Body of pancreas (tissue), 4 donors: ENCODE measurements at regions not wholly inside any gene's neighbourhood (a gene's known extent, or its start where the extent isn't known, plus 50 kb on each side); places are given as distances from the start of the nearest gene placed in this dataset.

Source experiments
- POLR2A ChIP-seq, 3 donors: fragments of 450-650 bp; IDR thresholded peaks; one replicate each; pipeline ENCODE4 v1.6.1; 2016; ENCODE audit warnings: antibody characterized with exemption in 3 of 3, mild to moderate bottlenecking in 2 of 3
- TF ChIP-seq, protein P1 (sequence below), 7 experiments: fragments of 450-650 bp in 4 of 7; fragments of 200-600 bp in 3 of 7; sonication (generic) in 3 of 7; IDR thresholded peaks; one replicate each; pipeline ENCODE4 v1.5.1; 2016 to 2019; ENCODE audit warnings: antibody characterized with exemption in 7 of 7

DNA sequence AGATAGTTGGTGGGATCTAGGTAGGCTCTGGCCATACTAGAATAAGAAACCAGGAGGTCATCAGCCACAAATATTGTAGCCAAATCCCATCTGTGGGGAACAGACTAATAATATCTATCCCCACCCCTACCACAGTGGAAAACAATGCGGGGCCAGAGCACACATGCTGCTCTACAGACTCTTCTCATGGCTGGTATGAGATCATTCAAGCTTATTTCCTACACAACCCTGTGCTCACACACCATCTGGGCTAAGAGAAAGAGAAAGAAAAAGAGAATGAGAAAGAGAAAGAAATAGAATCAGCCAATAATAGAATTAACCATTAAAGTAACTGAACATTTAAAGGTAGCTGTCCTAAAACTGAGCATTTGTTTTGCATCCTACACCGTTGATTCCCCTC is 1268.4 kb upstream of the SPRY2 start:
- TF ChIP-seq POLR2A (IDR thresholded peaks at IDR 0.05), result no peak
- TF ChIP-seq, protein P1, sequence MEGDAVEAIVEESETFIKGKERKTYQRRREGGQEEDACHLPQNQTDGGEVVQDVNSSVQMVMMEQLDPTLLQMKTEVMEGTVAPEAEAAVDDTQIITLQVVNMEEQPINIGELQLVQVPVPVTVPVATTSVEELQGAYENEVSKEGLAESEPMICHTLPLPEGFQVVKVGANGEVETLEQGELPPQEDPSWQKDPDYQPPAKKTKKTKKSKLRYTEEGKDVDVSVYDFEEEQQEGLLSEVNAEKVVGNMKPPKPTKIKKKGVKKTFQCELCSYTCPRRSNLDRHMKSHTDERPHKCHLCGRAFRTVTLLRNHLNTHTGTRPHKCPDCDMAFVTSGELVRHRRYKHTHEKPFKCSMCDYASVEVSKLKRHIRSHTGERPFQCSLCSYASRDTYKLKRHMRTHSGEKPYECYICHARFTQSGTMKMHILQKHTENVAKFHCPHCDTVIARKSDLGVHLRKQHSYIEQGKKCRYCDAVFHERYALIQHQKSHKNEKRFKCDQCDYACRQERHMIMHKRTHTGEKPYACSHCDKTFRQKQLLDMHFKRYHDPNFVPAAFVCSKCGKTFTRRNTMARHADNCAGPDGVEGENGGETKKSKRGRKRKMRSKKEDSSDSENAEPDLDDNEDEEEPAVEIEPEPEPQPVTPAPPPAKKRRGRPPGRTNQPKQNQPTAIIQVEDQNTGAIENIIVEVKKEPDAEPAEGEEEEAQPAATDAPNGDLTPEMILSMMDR (IDR thresholded peaks at IDR 0.05), result no peak
